Aorta (tissue), 5 donors: ENCODE measurements at regions not wholly inside any gene's neighbourhood (a gene's known extent, or its start where the extent isn't known, plus 50 kb on each side); places are given as distances from the start of the nearest gene placed in this dataset.

ENCODE experiments used
- ATAC-seq: fragments of 200-7000 bp; cut with Tn5 transposase; one replicate; pipeline ENCODE4 v1.9.1; 2022; ENCODE audit warnings: moderate library complexity; ENCODE audit not compliant: low FRiP score
- DNase-seq, 2 donors: peaks; one replicate each; pipeline ENCODE4 v3.0.0-alpha.2; 2020
- H3K27ac ChIP-seq, 2 donors: one replicate each; pipeline ENCODE4 v1.5.1; 2013; ENCODE audit warnings: low read length in 2 of 2, mild to moderate bottlenecking in 2 of 2, moderate library complexity in 2 of 2, control low read depth in 1 of 2, inconsistent platforms in 1 of 2, low read depth in 1 of 2
- H3K27me3 ChIP-seq, 2 donors: one replicate each; pipeline ENCODE4 v1.6.1; 2013; ENCODE audit warnings: control low read depth in 1 of 2, low read length in 1 of 2, mild to moderate bottlenecking in 1 of 2, moderate library complexity in 1 of 2; ENCODE audit not compliant: insufficient read depth in 2 of 2, control insufficient read depth in 1 of 2
- H3K36me3 ChIP-seq, 2 donors: one replicate each; pipeline ENCODE4 v1.6.1; 2013; ENCODE audit warnings: control low read depth in 1 of 2, low read length in 1 of 2, mild to moderate bottlenecking in 1 of 2; ENCODE audit not compliant: insufficient read depth in 2 of 2, control insufficient read depth in 1 of 2
- H3K4me1 ChIP-seq, 2 donors: one replicate each; pipeline ENCODE4 v1.6.1; 2013; ENCODE audit warnings: low read length in 2 of 2, control low read depth in 1 of 2, mild to moderate bottlenecking in 1 of 2, moderate library complexity in 1 of 2; ENCODE audit not compliant: insufficient read depth in 2 of 2, control insufficient read depth in 1 of 2
- H3K4me3 ChIP-seq, 2 donors: one replicate each; pipeline ENCODE4 v1.5.1; 2013; ENCODE audit warnings: low read length in 2 of 2, control low read depth in 1 of 2, mild to moderate bottlenecking in 1 of 2
- H3K9me3 ChIP-seq: one replicate; pipeline ENCODE4 v1.6.1; 2013; ENCODE audit warnings: mild to moderate bottlenecking, low read length; ENCODE audit not compliant: control insufficient read depth
- WGBS, 2 donors: extraction: QIAGEN DNeasy Blood & Tissue Kit; methylation state at CpG; one replicate each; pipeline ENCODE4 v1.1.7; 2013; 5-methylcytosine and 5-hydroxymethylcytosine counted together
- intact Hi-C, 2 donors: fragments of 100-400 bp; cut with DNase I; formaldehyde crosslinking; loops; one replicate each; pipeline versions ENCODE4 v1.14.2 to v1.15.0; 2022
- donor health status: healthy with polysubstance abuse.
- donor health status: Bipolar disorder and iron deficiency.
- donor health status: DM: no; HTN: no; CAD: no.
- donor health status: DM: no; HTN: no; CAD: no.
- donor health status: DM: yes; HTN: yes; CAD: no.

DNA sequence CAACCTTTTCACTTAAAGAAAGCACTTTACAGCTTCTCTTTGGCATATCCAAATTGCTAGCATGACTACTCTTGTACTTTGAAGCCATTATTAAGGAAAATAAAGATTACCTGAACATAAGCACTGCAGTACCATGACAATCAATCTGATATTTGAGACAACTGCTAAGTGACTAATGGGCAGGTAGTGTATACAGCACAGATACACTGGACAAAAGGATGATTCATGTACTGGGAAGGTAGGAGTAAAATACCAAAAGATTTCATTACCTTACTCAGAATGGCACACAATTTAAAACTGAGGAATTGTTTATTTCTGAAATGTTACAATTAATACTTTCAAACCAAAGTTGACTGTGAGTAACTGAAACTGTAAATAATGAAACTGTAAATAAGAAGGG lies 1054.3 kb upstream of the TENM4 start:
- Histone ChIP-seq H3K4me1 (no peaks in the 10 kb centered on the region), H3K27ac (no peak overlapping the region), H3K4me3 (no peak overlapping the region), H3K27me3 (no peaks in the 10 kb centered on the region), H3K36me3 (no peaks in the 10 kb centered on the region), H3K9me3 (no peaks in the 10 kb centered on the region)
- intact Hi-C loops = no loop called here
- ATAC-seq (no peak), DNase-seq (no peak)

GRCh38 chr11:80487952-80488351 lies 1047.1 kb upstream of the TENM4 start:
- Histone ChIP-seq H3K27ac (no peak overlapping the region), H3K4me1 (no peaks in the 10 kb centered on the region), H3K36me3 (no peaks in the 10 kb centered on the region), H3K4me3 (no peak overlapping the region), H3K27me3 (no peaks in the 10 kb centered on the region), H3K9me3 (no peaks in the 10 kb centered on the region)
- DNase-seq (no peak), ATAC-seq (no peak)
- intact Hi-C loops = no loop called here

- Histone ChIP-seq H3K27me3 (no peaks in the 10 kb centered on the region), H3K4me1 (no peaks in the 10 kb centered on the region), H3K9me3 (no peaks in the 10 kb centered on the region), H3K36me3 (no peaks in the 10 kb centered on the region), H3K4me3 (no peak overlapping the region), H3K27ac (no peak overlapping the region)
- 87 to 89% methylated on average over 4 of the region's 4 CpGs for WGBS, 2 donors
- DNase-seq = no peak
- no peak for ATAC-seq
- intact Hi-C loops = no loop called here
Observed at GRCh38 chr11:80486678-80487077, 1045.8 kb upstream of the TENM4 start.

GRCh38 chr11:80477178-80477577 lies 1036.3 kb upstream of the TENM4 start:
- no peaks in the 10 kb centered on the region for H3K4me1 ChIP-seq
- DNase-seq = no peak
- H3K4me3 ChIP-seq = no peak overlapping the region
- ATAC-seq = no peak
- 66 to 71% methylated on average over 2 of the region's 2 CpGs for WGBS, 2 donors
- no peaks in the 10 kb centered on the region for H3K9me3 ChIP-seq
- no peak overlapping the region for H3K27ac ChIP-seq
- H3K27me3 ChIP-seq = no peaks in the 10 kb centered on the region
- H3K36me3 ChIP-seq = no peaks in the 10 kb centered on the region
- intact Hi-C loops = no loop called here

GRCh38 chr11:80473562-80473961 lies 1032.7 kb upstream of the TENM4 start:
- WGBS, 2 donors = 93% methylated on average over 3 of the region's 3 CpGs
- Histone ChIP-seq H3K27ac (no peak overlapping the region), H3K36me3 (no peaks in the 10 kb centered on the region), H3K27me3 (no peaks in the 10 kb centered on the region), H3K9me3 (no peaks in the 10 kb centered on the region), H3K4me3 (no peak overlapping the region), H3K4me1 (no peaks in the 10 kb centered on the region)
- no peak for DNase-seq
- ATAC-seq = no peak
- intact Hi-C loops = no loop called here

DNA sequence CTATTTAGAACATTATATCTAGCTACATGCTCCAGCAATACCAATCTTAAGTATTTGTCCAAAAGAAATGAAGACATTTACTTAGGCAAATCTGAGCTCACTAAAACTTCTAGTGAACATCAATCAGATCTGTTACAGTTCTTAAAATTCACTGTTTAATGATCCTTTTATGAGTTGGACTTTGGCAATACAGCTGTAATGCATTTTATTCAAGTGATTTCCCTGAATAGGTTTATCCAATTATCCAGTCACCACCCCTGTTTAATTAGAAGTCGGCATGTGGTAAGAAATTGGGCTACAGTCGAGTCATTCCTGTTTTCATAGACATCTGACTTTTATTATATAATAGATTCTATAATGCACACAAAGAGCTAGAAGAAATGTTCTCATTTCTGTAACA lies 1029.0 kb upstream of the TENM4 start:
- Histone ChIP-seq H3K27ac (no peak overlapping the region), H3K4me1 (no peaks in the 10 kb centered on the region), H3K9me3 (no peaks in the 10 kb centered on the region), H3K36me3 (no peaks in the 10 kb centered on the region), H3K4me3 (no peak overlapping the region), H3K27me3 (no peaks in the 10 kb centered on the region)
- 69 to 72% methylated on average over 2 of the region's 2 CpGs for WGBS, 2 donors
- intact Hi-C loops = no loop called here
- ATAC-seq (no peak), DNase-seq (no peak)

DNA sequence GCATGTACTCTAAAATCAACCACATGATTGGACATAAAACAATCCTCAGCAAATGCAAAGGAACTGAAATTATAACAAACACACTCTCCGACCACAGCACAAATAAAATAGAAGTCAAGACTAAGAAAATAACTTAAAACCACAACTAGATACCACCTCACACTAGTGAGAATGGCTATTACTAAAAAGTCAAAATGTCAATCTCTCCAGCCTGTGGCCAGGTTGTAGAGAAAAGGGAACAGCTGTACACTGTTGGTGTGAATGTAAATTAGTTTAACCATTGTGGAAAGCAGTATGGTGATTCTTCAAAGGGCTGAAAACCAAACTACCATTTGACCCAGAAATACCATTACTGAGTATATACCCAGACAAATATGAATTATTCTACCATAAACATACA lies 1025.7 kb upstream of the TENM4 start:
- no peak for DNase-seq
- Histone ChIP-seq H3K4me3 (no peak overlapping the region), H3K4me1 (no peaks in the 10 kb centered on the region), H3K27me3 (peaks cover 0 to 2% of the 10 kb centered on the region in 2 donors), H3K9me3 (no peaks in the 10 kb centered on the region), H3K27ac (no peak overlapping the region), H3K36me3 (no peaks in the 10 kb centered on the region)
- ATAC-seq = no peak
- intact Hi-C loops = no loop called here
- 71 to 89% methylated on average over 1 of the region's 1 CpG for WGBS, 2 donors

GRCh38 chr11:80462211-80462610 lies 1021.4 kb upstream of the TENM4 start:
- Histone ChIP-seq H3K4me1 (no peaks in the 10 kb centered on the region), H3K27me3 (peaks cover 0 to 2% of the 10 kb centered on the region in 2 donors), H3K4me3 (no peak overlapping the region), H3K27ac (no peak overlapping the region), H3K9me3 (no peaks in the 10 kb centered on the region), H3K36me3 (no peaks in the 10 kb centered on the region)
- DNase-seq (no peak), ATAC-seq (no peak)
- intact Hi-C loops = no loop called here
- WGBS, 2 donors = 90 to 92% methylated on average over 3 of the region's 3 CpGs

GRCh38 chr11:80458376-80458775 lies 1017.5 kb upstream of the TENM4 start:
- Histone ChIP-seq H3K27me3 (peaks cover 0 to 2% of the 10 kb centered on the region in 2 donors), H3K9me3 (no peaks in the 10 kb centered on the region), H3K4me3 (no peak overlapping the region), H3K4me1 (no peaks in the 10 kb centered on the region), H3K36me3 (no peaks in the 10 kb centered on the region), H3K27ac (no peak overlapping the region)
- DNase-seq (no peak), ATAC-seq (no peak)
- 46 to 55% methylated on average over 3 of the region's 3 CpGs for WGBS, 2 donors
- intact Hi-C loops = loop anchor here in 1 of 2 donors (10.0 kb wide), 1 partner anchor 196 kb away; no protein-coding TSS in a partner anchor
